ENCODE measurements at regions not wholly inside any gene's neighbourhood (a gene's known extent, or its start where the extent isn't known, plus 50 kb on each side); places are given as distances from the start of the nearest gene placed in this dataset.

GRCh38 chr10:125262409-125262808, 102.0 kb upstream of the CTBP2 start:
- TF ChIP-seq POLR2AphosphoS5 (IDR thresholded peaks at IDR 0.05; ENCODE audit: borderline replicate concordance, low read depth, low read length) = no peak
- no peak for TF ChIP-seq EZH2 (IDR thresholded peaks at IDR 0.05)

Measured in SK-N-MC (cell line).